Panc1 (cell line): ENCODE measurements at regions not wholly inside any gene's neighbourhood (a gene's known extent, or its start where the extent isn't known, plus 50 kb on each side); places are given as distances from the start of the nearest gene placed in this dataset.

Experiments
- CTCF ChIP-seq: fragments of 450-650 bp; IDR thresholded peaks from 2 replicates; pipeline ENCODE4 v1.5.1; 2017; ENCODE audit warnings: mild to moderate bottlenecking
- POLR2AphosphoS5 ChIP-seq: IDR thresholded peaks from 2 replicates; pipeline ENCODE4 v1.6.1; 2012; ENCODE audit warnings: mild to moderate bottlenecking, low read depth, low read length, moderate library complexity
- REST ChIP-seq, 2 experiments: IDR thresholded peaks; 2 replicates each; pipeline ENCODE4 v1.6.1; 2011 to 2012; ENCODE audit warnings: low read depth in 2 of 2, control low read depth in 1 of 2, low read length in 1 of 2, mild to moderate bottlenecking in 1 of 2, moderate library complexity in 1 of 2; ENCODE audit not compliant: insufficient read depth in 1 of 2
- SIN3A ChIP-seq: IDR thresholded peaks from 2 replicates; pipeline ENCODE4 v1.6.1; 2012; ENCODE audit warnings: low read depth, mild to moderate bottlenecking, low read length, moderate library complexity, borderline replicate concordance; ENCODE audit not compliant: insufficient read depth
- TCF7L2 ChIP-seq: IDR thresholded peaks from 2 replicates; pipeline ENCODE4 v1.6.1; 2011; ENCODE audit warnings: mild to moderate bottlenecking, low read depth, low read length, inconsistent platforms

GRCh38 chr2:38138419-38138818 is 62.5 kb upstream of the CYP1B1 start:
- TF ChIP-seq CTCF (no peak), SIN3A (no peak), POLR2AphosphoS5 (no peak), REST (IDR thresholded peaks at IDR 0.05; ENCODE audit: insufficient read depth in 1 of 2, low read depth in 2 of 2, low read length in 1 of 2) (no peak), TCF7L2 (no peak)
